Right renal cortex interstitium (tissue), 3 donors: ENCODE measurements at regions not wholly inside any gene's neighbourhood (a gene's known extent, or its start where the extent isn't known, plus 50 kb on each side); places are given as distances from the start of the nearest gene placed in this dataset.
"Not testable (repeated sequence)": the region's sequence is repeated elsewhere in the genome, so short reads cannot be mapped to it uniquely, and the experiment has no call there.

Experiments
- DNase-seq, 3 donors: peaks; one replicate each; pipeline ENCODE4 v3.0.0-alpha.2; 2013; ENCODE audit warnings: low read depth in 3 of 3, low spot score in 2 of 3

- DNase-seq: no peak
These were observed 72.7 kb upstream of the NALF2 start for GRCh38 chrX:69431420-69431819.

GRCh38 chrX:69430785-69431184, 73.3 kb upstream of the NALF2 start:
- no peak for DNase-seq

- no peak for DNase-seq
These were observed 74.6 kb upstream of the NALF2 start for GRCh38 chrX:69429339-69430015.

GRCh38 chrX:69428216-69428615, 75.9 kb upstream of the NALF2 start:
- no peak for DNase-seq

- no peak for DNase-seq
These were observed 79.2 kb upstream of the NALF2 start for GRCh38 chrX:69424910-69425309.

GRCh38 chrX:69424161-69424560, 80.0 kb upstream of the NALF2 start:
- no peak for DNase-seq

- DNase-seq: not testable (repeated sequence)
These were observed 81.9 kb upstream of the NALF2 start for GRCh38 chrX:69422208-69422607.

- no peak for DNase-seq
These were observed 88.4 kb upstream of the NALF2 start for GRCh38 chrX:69415698-69416097.

- no peak for DNase-seq
These were observed 91.5 kb upstream of the NALF2 start for GRCh38 chrX:69412661-69413060.

GRCh38 chrX:69398881-69399280, 105.2 kb upstream of the NALF2 start:
- no peak for DNase-seq

GRCh38 chrX:69396916-69397315, 107.2 kb upstream of the NALF2 start:
- DNase-seq: no peak

- no peak for DNase-seq
These were observed 108.8 kb upstream of the NALF2 start for GRCh38 chrX:69395306-69395705.

- no peak for DNase-seq
These were observed 115.0 kb upstream of the NALF2 start for GRCh38 chrX:69389101-69389501.

GRCh38 chrX:69388526-69388925, 115.6 kb upstream of the NALF2 start:
- no peak for DNase-seq

GRCh38 chrX:69387567-69388487, 116.3 kb upstream of the NALF2 start:
- DNase-seq: peak; percentile 1 to 52 (median 32)

- no peak for DNase-seq
These were observed 117.4 kb upstream of the NALF2 start for GRCh38 chrX:69386681-69387080.

- DNase-seq: no peak
These were observed 124.7 kb upstream of the NALF2 start for GRCh38 chrX:69379412-69379811.

GRCh38 chrX:69374569-69374968, 129.6 kb upstream of the NALF2 start:
- DNase-seq: no peak

- no peak for DNase-seq
These were observed 131.7 kb upstream of the NALF2 start for GRCh38 chrX:69372435-69372834.

- DNase-seq: no peak
These were observed 133.0 kb upstream of the NALF2 start for GRCh38 chrX:69371159-69371558.

- no peak for DNase-seq
These were observed 134.1 kb upstream of the NALF2 start for GRCh38 chrX:69369999-69370398.

GRCh38 chrX:69366183-69366582, 137.9 kb upstream of the NALF2 start:
- DNase-seq: no peak
